Brain microvascular endothelial cell (primary cell): ENCODE measurements at regions not wholly inside any gene's neighbourhood (a gene's known extent, or its start where the extent isn't known, plus 50 kb on each side); places are given as distances from the start of the nearest gene placed in this dataset.

ENCODE experiments used
- DNase-seq: peaks from one replicate; pipeline ENCODE4 v3.0.0-alpha.2; 2020
- H3K27ac ChIP-seq: fragments of 250-450 bp; sonication (Bioruptor Pico); 2 replicates; pipeline ENCODE4 v1.5.1; 2020; ENCODE audit warnings: mild to moderate bottlenecking, moderate library complexity
- H3K27me3 ChIP-seq: fragments of 250-450 bp; sonication (Bioruptor Pico); replicated peaks from 2 replicates; pipeline ENCODE4 v1.5.1; 2020; ENCODE audit warnings: mild to moderate bottlenecking
- H3K36me3 ChIP-seq: fragments of 250-450 bp; sonication (Bioruptor Pico); replicated peaks from 2 replicates; pipeline ENCODE4 v1.5.1; 2020; ENCODE audit warnings: mild to moderate bottlenecking
- H3K4me3 ChIP-seq: 2 replicates; pipeline ENCODE4 v1.5.1; 2011; ENCODE audit warnings: low read depth, mild to moderate bottlenecking, control low read depth, low read length, moderate library complexity
- CTCF ChIP-seq: IDR thresholded peaks from 2 replicates; pipeline ENCODE4 v1.5.1; 2011; ENCODE audit warnings: low read depth, mild to moderate bottlenecking, moderate library complexity, low read length, control low read depth, inconsistent platforms; ENCODE audit errors: missing control alignments
- in situ Hi-C: cut with HindIII; loops from 2 replicates; pipeline ENCODE4 v1.10.0; 2017; ENCODE audit warnings: low sequenced_read_pairs, low pct_ligation_motif_present

GRCh38 chr1:195113471-195113870, 1494.8 kb downstream of the KCNT2 start:
- no peak for TF ChIP-seq CTCF
- Histone ChIP-seq H3K4me3 (no peak overlapping the region), H3K27me3 (no peaks in the 10 kb centered on the region), H3K27ac (no peak overlapping the region), H3K36me3 (no peaks in the 10 kb centered on the region)
- DNase-seq, result no peak
- in situ Hi-C loops, result no loop called here

DNA sequence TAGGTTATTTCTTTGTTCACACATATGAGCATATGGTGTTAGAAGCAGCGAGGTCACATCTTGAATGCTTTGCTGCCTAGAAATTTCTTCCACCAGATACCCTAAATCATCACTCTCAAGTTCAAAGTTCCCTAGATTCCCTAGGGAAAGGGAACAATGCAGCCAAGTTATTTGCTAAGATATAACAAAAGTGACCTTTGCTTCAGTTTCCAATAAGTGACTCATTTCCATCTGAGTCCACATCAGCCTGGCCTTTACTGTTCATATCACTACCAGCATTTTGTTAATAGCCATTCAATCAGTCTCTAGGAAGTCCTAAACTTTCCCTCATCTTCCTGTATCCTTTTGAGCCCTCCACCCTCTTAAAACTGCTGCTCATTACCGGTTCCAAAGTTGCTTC, 1502.5 kb downstream of the KCNT2 start:
- Histone ChIP-seq H3K27ac (no peak overlapping the region), H3K27me3 (no peaks in the 10 kb centered on the region), H3K4me3 (no peak overlapping the region), H3K36me3 (no peaks in the 10 kb centered on the region)
- in situ Hi-C loops, result no loop called here
- DNase-seq, result no peak
- TF ChIP-seq CTCF, result no peak

GRCh38 chr1:195105281-195105680, 1503.0 kb downstream of the KCNT2 start:
- Histone ChIP-seq H3K27me3 (no peaks in the 10 kb centered on the region), H3K4me3 (no peak overlapping the region), H3K27ac (no peak overlapping the region), H3K36me3 (no peaks in the 10 kb centered on the region)
- TF ChIP-seq CTCF, result no peak
- DNase-seq, result no peak
- in situ Hi-C loops, result no loop called here

DNA sequence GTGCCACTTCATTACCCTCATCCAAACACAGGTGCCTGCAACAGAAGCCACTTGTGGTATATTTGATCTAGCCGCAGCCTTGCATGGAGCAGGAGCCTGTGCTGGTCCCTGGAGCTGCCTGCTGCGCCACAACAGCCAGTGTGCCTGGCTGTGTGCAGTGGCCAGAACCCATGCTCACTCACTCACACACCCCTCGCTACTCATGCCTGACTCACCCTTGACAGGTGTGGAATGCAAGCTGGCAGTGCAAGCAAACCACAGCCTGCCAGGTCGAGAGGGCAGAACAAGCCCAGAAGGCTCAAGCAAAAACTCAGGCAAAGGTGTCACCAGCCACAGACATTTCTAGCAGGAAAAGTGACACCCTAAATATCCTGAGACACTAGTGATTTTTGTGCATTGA, 1510.9 kb downstream of the KCNT2 start:
- DNase-seq, result no peak
- no peak overlapping the region for H3K4me3 ChIP-seq
- no peaks in the 10 kb centered on the region for H3K36me3 ChIP-seq
- no peak for TF ChIP-seq CTCF
- in situ Hi-C loops, result no loop called here
- H3K27ac ChIP-seq, result no peak overlapping the region
- H3K27me3 ChIP-seq, result no peaks in the 10 kb centered on the region

DNA sequence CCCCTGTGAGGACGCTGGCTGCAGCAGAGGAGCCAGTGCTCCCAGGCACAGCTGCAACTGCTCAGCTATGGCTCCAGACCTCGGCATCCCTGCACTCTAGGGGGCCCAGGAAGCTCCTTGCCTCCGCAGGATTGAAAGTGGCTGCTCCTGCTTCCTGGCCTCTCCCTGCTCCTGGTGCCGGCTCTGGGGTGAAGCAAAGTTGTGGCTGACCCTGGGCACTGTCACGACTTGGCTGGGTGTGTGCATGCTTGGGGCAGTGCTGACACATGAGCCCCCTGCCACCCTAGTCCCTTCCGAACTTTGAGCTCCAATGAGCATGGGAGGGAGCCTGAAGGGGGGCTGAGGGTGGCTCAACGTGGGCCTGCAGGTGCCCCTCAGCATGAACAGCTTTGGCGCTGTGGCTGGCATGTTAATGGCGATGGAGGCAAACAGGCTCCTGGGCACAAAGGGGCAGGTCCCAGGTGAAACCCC, 1512.2 kb downstream of the KCNT2 start:
- DNase-seq, result no peak
- Histone ChIP-seq H3K27me3 (no peaks in the 10 kb centered on the region), H3K27ac (no peak overlapping the region), H3K4me3 (no peak overlapping the region), H3K36me3 (no peaks in the 10 kb centered on the region)
- in situ Hi-C loops, result no loop called here
- TF ChIP-seq CTCF, result no peak

GRCh38 chr1:195085196-195085595, 1523.0 kb downstream of the KCNT2 start:
- no peak overlapping the region for H3K27ac ChIP-seq
- no peaks in the 10 kb centered on the region for H3K36me3 ChIP-seq
- no peak for DNase-seq
- no peak overlapping the region for H3K4me3 ChIP-seq
- TF ChIP-seq CTCF, result no peak
- H3K27me3 ChIP-seq, result no peaks in the 10 kb centered on the region
- in situ Hi-C loops, result no loop called here
